ENCODE measurements at regions not wholly inside any gene's neighbourhood (a gene's known extent, or its start where the extent isn't known, plus 50 kb on each side); places are given as distances from the start of the nearest gene placed in this dataset.

DNA sequence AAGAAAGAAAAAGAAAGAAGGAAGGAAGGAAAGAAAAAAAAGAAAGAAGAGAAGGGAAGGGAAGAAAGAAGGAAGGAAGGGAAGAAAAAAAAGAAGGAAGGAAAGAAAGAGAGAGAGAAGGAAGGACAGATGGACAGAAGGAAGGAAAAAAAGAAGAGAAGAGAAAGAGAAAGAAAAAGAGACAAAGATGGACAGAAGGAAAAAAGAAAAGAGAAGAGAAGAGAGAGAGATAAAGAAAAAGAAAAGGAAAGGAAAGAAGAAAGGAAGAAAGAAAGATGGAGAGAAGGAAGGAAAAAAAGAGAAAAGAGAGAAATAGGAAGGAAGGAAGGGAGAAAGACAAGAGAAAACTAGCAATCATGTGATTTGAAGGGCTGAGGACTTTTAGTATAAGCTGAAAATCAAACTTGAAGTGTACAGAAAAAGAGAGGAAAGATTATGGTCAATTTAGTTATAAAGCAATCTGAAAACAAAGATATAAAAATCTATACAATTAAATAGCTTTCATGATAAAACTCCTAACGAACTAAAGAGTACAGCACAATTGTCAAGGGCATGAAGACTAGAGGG lies 115.3 kb downstream of the LTN1 start:
- Histone ChIP-seq H3K27me3 (ENCODE audit: control insufficient read depth in 3 of 3, insufficient read depth in 3 of 3, low read length in 3 of 3) (no peaks in the 10 kb centered on the region), H3K4me1 (ENCODE audit: control insufficient read depth in 3 of 3, insufficient read depth in 3 of 3, low read length in 3 of 3) (no peaks in the 10 kb centered on the region), H3K4me3 (ENCODE audit: low read length in 3 of 3) (no peak overlapping the region), H3K36me3 (ENCODE audit: control insufficient read depth in 3 of 3, insufficient read depth in 3 of 3, low read length in 3 of 3) (peaks cover 22 to 53% (median 42%) of the 10 kb centered on the region in 3 donors), H3K9ac (ENCODE audit: low read depth in 1 of 3, low read length in 3 of 3) (no peak overlapping the region), H3K9me3 (ENCODE audit: control insufficient read depth in 3 of 3, low read length in 3 of 3) (no peaks in the 10 kb centered on the region), H3K27ac (ENCODE audit: low read depth, low read length) (no peak overlapping the region)

GRCh38 chr21:28875078-28875477 lies 117.6 kb downstream of the LTN1 start:
- H3K9ac ChIP-seq (ENCODE audit: low read depth in 1 of 3, low read length in 3 of 3): no peak overlapping the region
- no peak overlapping the region for H3K27ac ChIP-seq (ENCODE audit: low read depth, low read length)
- H3K36me3 ChIP-seq (ENCODE audit: control insufficient read depth in 3 of 3, insufficient read depth in 3 of 3, low read length in 3 of 3): peaks cover 26 to 52% (median 42%) of the 10 kb centered on the region in 3 donors
- no peak overlapping the region for H3K4me3 ChIP-seq (ENCODE audit: low read length in 3 of 3)
- H3K9me3 ChIP-seq (ENCODE audit: control insufficient read depth in 3 of 3, low read length in 3 of 3): no peaks in the 10 kb centered on the region
- H3K4me1 ChIP-seq (ENCODE audit: control insufficient read depth in 3 of 3, insufficient read depth in 3 of 3, low read length in 3 of 3): no peaks in the 10 kb centered on the region
- no peaks in the 10 kb centered on the region for H3K27me3 ChIP-seq (ENCODE audit: control insufficient read depth in 3 of 3, insufficient read depth in 3 of 3, low read length in 3 of 3)

DNA sequence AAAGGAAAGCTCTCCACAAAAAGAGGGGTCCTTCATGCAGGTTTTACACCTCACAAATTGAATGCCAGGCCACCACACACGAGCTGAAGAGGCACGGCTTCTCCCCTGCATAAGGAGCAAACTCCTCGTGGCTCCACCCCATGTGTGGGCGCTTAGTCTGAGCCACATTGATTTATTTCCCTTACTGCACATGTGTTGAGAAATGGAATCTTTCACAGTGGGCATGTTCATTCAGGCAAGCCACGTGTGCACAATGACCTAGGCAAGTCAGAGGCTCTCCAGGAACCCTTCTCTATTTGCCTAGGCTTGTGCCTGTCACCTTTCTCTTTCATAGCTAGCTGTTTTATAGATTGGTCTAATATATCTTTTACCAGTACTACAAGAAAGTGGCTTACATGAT lies 120.5 kb downstream of the LTN1 start:
- Histone ChIP-seq H3K27ac (ENCODE audit: low read depth, low read length) (no peak overlapping the region), H3K36me3 (ENCODE audit: control insufficient read depth in 3 of 3, insufficient read depth in 3 of 3, low read length in 3 of 3) (peaks cover 26 to 45% (median 42%) of the 10 kb centered on the region in 3 donors)

DNA sequence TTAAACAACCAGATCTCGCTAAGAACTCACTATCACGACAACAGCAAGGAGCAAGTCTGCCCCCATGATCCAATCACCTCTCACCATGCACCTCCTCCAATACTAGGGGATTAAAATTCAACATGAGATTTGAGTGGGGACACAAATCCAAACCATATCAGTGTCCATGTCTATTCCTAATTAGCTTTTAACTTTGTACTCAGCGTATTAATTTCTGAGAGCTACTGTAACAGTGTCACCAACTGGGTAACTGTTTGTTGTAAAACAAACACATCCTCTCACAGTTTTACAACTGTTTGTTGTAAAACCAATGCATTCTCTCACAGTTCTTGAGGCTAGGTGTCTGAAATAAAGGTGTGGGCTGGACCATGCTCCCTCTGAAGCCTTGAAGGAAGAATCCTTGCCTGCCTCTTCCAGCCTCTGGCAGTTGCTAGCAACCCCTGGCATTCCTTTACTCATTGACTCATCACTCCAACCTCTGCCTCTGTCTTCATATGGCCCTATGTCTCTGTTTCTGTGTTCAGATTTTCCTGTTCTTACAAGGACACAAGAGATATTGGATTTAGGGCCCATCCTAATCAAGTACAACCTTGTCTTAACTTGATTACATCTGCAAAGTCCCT lies 121.2 kb downstream of the LTN1 start:
- Histone ChIP-seq H3K36me3 (ENCODE audit: control insufficient read depth in 3 of 3, insufficient read depth in 3 of 3, low read length in 3 of 3) (peaks cover 26 to 44% (median 40%) of the 10 kb centered on the region in 3 donors), H3K4me3 (ENCODE audit: low read length in 3 of 3) (no peak overlapping the region), H3K27ac (ENCODE audit: low read depth, low read length) (no peak overlapping the region)

More for the DNA sequence above, 120.5 kb downstream of the LTN1 start:
- Histone ChIP-seq H3K9me3 (ENCODE audit: control insufficient read depth in 3 of 3, low read length in 3 of 3) (no peaks in the 10 kb centered on the region), H3K4me3 (ENCODE audit: low read length in 3 of 3) (no peak overlapping the region), H3K4me1 (ENCODE audit: control insufficient read depth in 3 of 3, insufficient read depth in 3 of 3, low read length in 3 of 3) (no peaks in the 10 kb centered on the region), H3K27me3 (ENCODE audit: control insufficient read depth in 3 of 3, insufficient read depth in 3 of 3, low read length in 3 of 3) (no peaks in the 10 kb centered on the region), H3K9ac (ENCODE audit: low read depth in 1 of 3, low read length in 3 of 3) (no peak overlapping the region)

DNA sequence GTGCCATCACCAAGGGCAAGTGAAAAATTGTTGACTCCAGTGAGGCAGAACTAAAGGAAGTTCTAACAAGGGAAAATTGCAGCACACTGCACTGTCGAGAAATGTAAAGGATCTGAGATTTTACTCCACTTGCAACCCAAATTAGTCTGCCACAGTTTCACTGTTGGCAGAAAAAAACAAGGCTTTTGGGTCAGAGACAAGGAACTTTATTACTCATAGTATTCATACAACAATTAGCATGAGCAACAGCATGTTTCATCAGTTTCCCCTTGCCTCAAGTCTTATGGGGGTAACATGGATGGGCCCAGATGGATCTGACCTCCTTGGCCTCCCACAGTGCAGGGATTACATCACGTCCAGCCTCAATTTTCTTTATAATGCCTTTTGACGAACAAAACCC lies 125.3 kb downstream of the LTN1 start:
- Histone ChIP-seq H3K9me3 (ENCODE audit: control insufficient read depth in 3 of 3, low read length in 3 of 3) (no peaks in the 10 kb centered on the region), H3K4me1 (ENCODE audit: control insufficient read depth in 3 of 3, insufficient read depth in 3 of 3, low read length in 3 of 3) (no peaks in the 10 kb centered on the region), H3K27ac (ENCODE audit: low read depth, low read length) (no peak overlapping the region), H3K4me3 (ENCODE audit: low read length in 3 of 3) (no peak overlapping the region), H3K36me3 (ENCODE audit: control insufficient read depth in 3 of 3, insufficient read depth in 3 of 3, low read length in 3 of 3) (peaks cover 6 to 20% (median 13%) of the 10 kb centered on the region in 3 donors), H3K9ac (ENCODE audit: low read depth in 1 of 3, low read length in 3 of 3) (no peak overlapping the region), H3K27me3 (ENCODE audit: control insufficient read depth in 3 of 3, insufficient read depth in 3 of 3, low read length in 3 of 3) (no peaks in the 10 kb centered on the region)

More for the DNA sequence above, 121.2 kb downstream of the LTN1 start:
- Histone ChIP-seq H3K27me3 (ENCODE audit: control insufficient read depth in 3 of 3, insufficient read depth in 3 of 3, low read length in 3 of 3) (no peaks in the 10 kb centered on the region), H3K4me1 (ENCODE audit: control insufficient read depth in 3 of 3, insufficient read depth in 3 of 3, low read length in 3 of 3) (no peaks in the 10 kb centered on the region), H3K9me3 (ENCODE audit: control insufficient read depth in 3 of 3, low read length in 3 of 3) (no peaks in the 10 kb centered on the region), H3K9ac (ENCODE audit: low read depth in 1 of 3, low read length in 3 of 3) (no peak overlapping the region)

DNA sequence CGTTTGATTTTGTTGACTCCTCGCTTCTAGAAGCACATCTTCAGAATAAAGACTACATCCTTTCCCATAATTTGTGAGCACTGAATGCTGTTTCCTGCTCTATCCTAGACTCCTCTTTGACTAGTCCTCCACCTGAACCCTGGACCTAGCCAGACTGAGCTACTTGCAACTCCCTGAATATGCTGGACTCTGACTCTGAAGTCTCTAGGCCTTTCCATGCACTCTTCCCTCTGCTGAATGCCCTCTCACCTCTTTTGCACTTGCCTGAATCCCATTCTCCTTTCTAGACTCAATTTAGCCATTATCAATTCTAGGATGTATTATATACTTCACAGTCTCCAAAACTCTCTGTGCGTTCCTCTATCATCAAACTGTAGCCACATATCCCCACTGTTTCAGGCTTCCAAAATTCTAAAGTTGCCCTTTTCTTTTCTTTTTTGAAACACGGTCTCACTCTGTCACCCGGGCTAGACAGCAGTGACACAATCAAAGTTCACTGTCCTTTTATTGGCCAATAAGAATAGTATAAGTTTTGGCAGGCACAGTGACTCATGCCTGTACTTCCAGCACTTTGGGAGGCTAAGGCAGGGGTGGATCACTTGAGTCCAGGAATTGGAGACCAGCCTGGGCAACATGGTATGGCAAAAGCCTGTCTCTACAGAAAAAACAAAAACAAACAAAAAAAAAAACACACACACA lies 127.0 kb downstream of the LTN1 start:
- H3K27ac ChIP-seq (ENCODE audit: low read depth, low read length): no peak overlapping the region
- H3K9me3 ChIP-seq (ENCODE audit: control insufficient read depth in 3 of 3, low read length in 3 of 3): no peaks in the 10 kb centered on the region
- H3K27me3 ChIP-seq (ENCODE audit: control insufficient read depth in 3 of 3, insufficient read depth in 3 of 3, low read length in 3 of 3): no peaks in the 10 kb centered on the region
- peaks cover 0 to 3% (median 2%) of the 10 kb centered on the region in 3 donors for H3K36me3 ChIP-seq (ENCODE audit: control insufficient read depth in 3 of 3, insufficient read depth in 3 of 3, low read length in 3 of 3)
- no peak overlapping the region for H3K9ac ChIP-seq (ENCODE audit: low read depth in 1 of 3, low read length in 3 of 3)
- H3K4me1 ChIP-seq (ENCODE audit: control insufficient read depth in 3 of 3, insufficient read depth in 3 of 3, low read length in 3 of 3): no peaks in the 10 kb centered on the region
- no peak overlapping the region for H3K4me3 ChIP-seq (ENCODE audit: low read length in 3 of 3)

DNA sequence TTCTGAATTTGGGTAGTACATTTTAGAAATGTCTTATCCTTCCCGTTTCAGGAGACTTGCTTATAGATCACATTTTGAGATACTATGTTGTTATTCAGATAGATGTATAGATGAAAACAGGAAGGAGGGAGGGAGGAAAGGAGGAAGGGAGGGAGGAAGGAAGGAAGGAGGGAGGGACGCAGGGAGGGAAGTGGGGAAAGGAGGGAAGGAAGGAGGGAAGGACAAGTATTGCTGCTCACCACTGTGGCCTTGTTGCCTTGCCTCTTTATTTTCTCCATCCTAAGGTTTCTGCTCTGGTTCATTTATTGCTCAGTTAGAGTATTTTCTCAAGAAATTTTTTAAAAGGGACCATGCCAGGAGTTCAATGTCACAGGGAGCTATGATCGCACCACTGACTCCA lies 134.3 kb downstream of the LTN1 start:
- Histone ChIP-seq H3K27ac (ENCODE audit: low read depth, low read length) (no peak overlapping the region), H3K9me3 (ENCODE audit: control insufficient read depth in 3 of 3, low read length in 3 of 3) (no peaks in the 10 kb centered on the region), H3K27me3 (ENCODE audit: control insufficient read depth in 3 of 3, insufficient read depth in 3 of 3, low read length in 3 of 3) (no peaks in the 10 kb centered on the region), H3K4me3 (ENCODE audit: low read length in 3 of 3) (no peak overlapping the region), H3K36me3 (ENCODE audit: control insufficient read depth in 3 of 3, insufficient read depth in 3 of 3, low read length in 3 of 3) (peaks cover 2 to 3% (median 2%) of the 10 kb centered on the region in 3 donors), H3K4me1 (ENCODE audit: control insufficient read depth in 3 of 3, insufficient read depth in 3 of 3, low read length in 3 of 3) (peaks cover 0 to 4% (median 0%) of the 10 kb centered on the region in 3 donors), H3K9ac (ENCODE audit: low read depth in 1 of 3, low read length in 3 of 3) (no peak overlapping the region)

- peaks cover under 1 to 2% (median 2%) of the 10 kb centered on the region in 3 donors for H3K36me3 ChIP-seq (ENCODE audit: control insufficient read depth in 3 of 3, insufficient read depth in 3 of 3, low read length in 3 of 3)
- no peaks in the 10 kb centered on the region for H3K9me3 ChIP-seq (ENCODE audit: control insufficient read depth in 3 of 3, low read length in 3 of 3)
- no peak overlapping the region for H3K9ac ChIP-seq (ENCODE audit: low read depth in 1 of 3, low read length in 3 of 3)
- no peaks in the 10 kb centered on the region for H3K27me3 ChIP-seq (ENCODE audit: control insufficient read depth in 3 of 3, insufficient read depth in 3 of 3, low read length in 3 of 3)
- H3K27ac ChIP-seq (ENCODE audit: low read depth, low read length): no peak overlapping the region
- peaks cover 0 to 4% (median 0%) of the 10 kb centered on the region in 3 donors for H3K4me1 ChIP-seq (ENCODE audit: control insufficient read depth in 3 of 3, insufficient read depth in 3 of 3, low read length in 3 of 3)
- no peak overlapping the region for H3K4me3 ChIP-seq (ENCODE audit: low read length in 3 of 3)
Measured at GRCh38 chr21:28857752-28858151, 134.9 kb downstream of the LTN1 start.

DNA sequence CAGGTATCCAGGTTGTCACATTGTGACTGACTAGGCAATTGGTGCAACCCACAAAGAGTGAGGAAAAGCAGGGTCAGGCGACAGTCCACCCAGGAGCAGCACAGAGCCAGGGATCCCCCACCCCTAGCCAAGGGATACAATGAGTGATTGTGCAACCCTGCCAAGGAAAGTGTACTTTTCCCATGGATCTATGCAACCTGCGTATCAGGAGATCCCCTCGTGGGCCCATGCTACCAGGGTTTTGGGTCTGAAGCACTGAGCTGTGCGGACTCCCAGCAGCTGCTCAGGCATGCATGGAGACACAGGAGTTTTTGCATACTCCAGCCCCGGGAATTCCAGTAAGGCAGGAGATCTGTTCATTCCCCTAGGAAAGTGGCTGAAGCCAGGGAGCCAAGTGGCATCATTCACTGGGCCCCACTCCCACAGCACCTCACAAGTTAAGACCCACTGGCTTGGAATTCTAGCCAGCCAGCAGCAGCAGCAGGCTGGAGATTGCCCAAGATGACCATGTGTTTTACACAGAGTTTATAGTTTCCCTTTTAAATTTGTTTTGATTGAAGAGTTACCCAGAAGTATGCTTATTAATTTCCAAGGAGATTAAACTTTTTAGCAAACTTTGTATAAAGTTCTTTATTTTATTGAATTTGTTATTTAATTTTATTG lies 136.0 kb downstream of the LTN1 start:
- no peak overlapping the region for H3K27ac ChIP-seq (ENCODE audit: low read depth, low read length)
- peaks cover 0 to 2% (median under 1%) of the 10 kb centered on the region in 3 donors for H3K36me3 ChIP-seq (ENCODE audit: control insufficient read depth in 3 of 3, insufficient read depth in 3 of 3, low read length in 3 of 3)
- H3K4me3 ChIP-seq (ENCODE audit: low read length in 3 of 3): no peak overlapping the region
- H3K9ac ChIP-seq (ENCODE audit: low read depth in 1 of 3, low read length in 3 of 3): no peak overlapping the region
- H3K4me1 ChIP-seq (ENCODE audit: control insufficient read depth in 3 of 3, insufficient read depth in 3 of 3, low read length in 3 of 3): peaks cover 0 to 4% (median 2%) of the 10 kb centered on the region in 3 donors
- H3K9me3 ChIP-seq (ENCODE audit: control insufficient read depth in 3 of 3, low read length in 3 of 3): no peaks in the 10 kb centered on the region
- no peaks in the 10 kb centered on the region for H3K27me3 ChIP-seq (ENCODE audit: control insufficient read depth in 3 of 3, insufficient read depth in 3 of 3, low read length in 3 of 3)

DNA sequence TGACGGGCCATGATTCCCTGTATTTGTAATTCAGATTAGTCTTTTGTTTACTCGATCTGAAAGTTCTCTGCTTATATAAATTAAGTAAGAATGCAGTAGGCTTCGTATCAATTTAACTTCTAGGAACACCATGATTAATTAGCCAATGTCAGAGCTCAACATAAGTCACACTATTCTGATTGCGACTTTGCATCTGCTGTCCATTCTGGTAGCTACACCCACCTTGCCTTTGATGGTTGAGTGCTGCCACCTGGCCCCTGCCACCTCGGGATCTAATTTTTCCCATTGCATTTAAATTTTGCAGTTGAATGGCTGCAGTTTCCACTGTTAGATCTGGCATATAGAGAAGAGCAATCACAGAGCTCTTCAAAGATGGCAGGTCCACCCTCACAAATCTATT lies 140.0 kb downstream of the LTN1 start:
- peaks cover 0 to 4% (median 2%) of the 10 kb centered on the region in 3 donors for H3K4me1 ChIP-seq (ENCODE audit: control insufficient read depth in 3 of 3, insufficient read depth in 3 of 3, low read length in 3 of 3)
- H3K27me3 ChIP-seq (ENCODE audit: control insufficient read depth in 3 of 3, insufficient read depth in 3 of 3, low read length in 3 of 3): no peaks in the 10 kb centered on the region
- peaks cover 0 to 2% (median 0%) of the 10 kb centered on the region in 3 donors for H3K36me3 ChIP-seq (ENCODE audit: control insufficient read depth in 3 of 3, insufficient read depth in 3 of 3, low read length in 3 of 3)
- no peak overlapping the region for H3K4me3 ChIP-seq (ENCODE audit: low read length in 3 of 3)
- H3K9ac ChIP-seq (ENCODE audit: low read depth in 1 of 3, low read length in 3 of 3): no peak overlapping the region
- H3K9me3 ChIP-seq (ENCODE audit: control insufficient read depth in 3 of 3, low read length in 3 of 3): no peaks in the 10 kb centered on the region
- no peak overlapping the region for H3K27ac ChIP-seq (ENCODE audit: low read depth, low read length)

Measured in skeletal muscle tissue (tissue), 3 donors.